Inferior parietal cortex (tissue), 1 donor: ENCODE measurements at regions not wholly inside any gene's neighbourhood (a gene's known extent, or its start where the extent isn't known, plus 50 kb on each side); places are given as distances from the start of the nearest gene placed in this dataset.

Source experiments
- DNase-seq: peaks from one replicate; pipeline ENCODE4 v3.0.0-alpha.2; 2016; ENCODE audit errors: extremely low spot score

GRCh38 chr15:85941186-85941855, 138.3 kb upstream of the AGBL1 start:
- no peak for DNase-seq

GRCh38 chr15:85942632-85943031, 137.0 kb upstream of the AGBL1 start:
- DNase-seq = no peak

GRCh38 chr15:85943151-85943550, 136.5 kb upstream of the AGBL1 start:
- no peak for DNase-seq

- DNase-seq = peak; percentile 8
Measured at GRCh38 chr15:85943791-85944190, 135.9 kb upstream of the AGBL1 start.

- no peak for DNase-seq
Measured at GRCh38 chr15:85947021-85947420, 132.7 kb upstream of the AGBL1 start.

GRCh38 chr15:85947936-85948335, 131.7 kb upstream of the AGBL1 start:
- DNase-seq = no peak

GRCh38 chr15:85950101-85950500, 129.6 kb upstream of the AGBL1 start:
- no peak for DNase-seq

- DNase-seq = no peak
Measured at GRCh38 chr15:85954586-85954985, 125.1 kb upstream of the AGBL1 start.

GRCh38 chr15:85955501-85956391, 123.9 kb upstream of the AGBL1 start:
- DNase-seq = no peak

GRCh38 chr15:85956532-85957275, 123.0 kb upstream of the AGBL1 start:
- DNase-seq = no peak

GRCh38 chr15:85959611-85960010, 120.1 kb upstream of the AGBL1 start:
- no peak for DNase-seq

GRCh38 chr15:85960381-85960780, 119.3 kb upstream of the AGBL1 start:
- no peak for DNase-seq

GRCh38 chr15:85961821-85962220, 117.8 kb upstream of the AGBL1 start:
- DNase-seq = no peak

- DNase-seq = no peak
Measured at GRCh38 chr15:85963262-85963760, 116.4 kb upstream of the AGBL1 start.

- no peak for DNase-seq
Measured at GRCh38 chr15:85964471-85964870, 115.2 kb upstream of the AGBL1 start.

- DNase-seq = no peak
Measured at GRCh38 chr15:85967553-85967952, 112.1 kb upstream of the AGBL1 start.

- DNase-seq = no peak
Measured at GRCh38 chr15:85972805-85973540, 106.7 kb upstream of the AGBL1 start.

- DNase-seq = no peak
Measured at GRCh38 chr15:85973584-85974347, 105.9 kb upstream of the AGBL1 start.

GRCh38 chr15:85974348-85974705, 105.3 kb upstream of the AGBL1 start:
- no peak for DNase-seq

GRCh38 chr15:85974742-85975141, 104.9 kb upstream of the AGBL1 start:
- no peak for DNase-seq

GRCh38 chr15:85976102-85976501, 103.6 kb upstream of the AGBL1 start:
- DNase-seq = no peak
